GM19438 (cell line): ENCODE measurements at regions not wholly inside any gene's neighbourhood (a gene's known extent, or its start where the extent isn't known, plus 50 kb on each side); places are given as distances from the start of the nearest gene placed in this dataset.

ENCODE experiments used
- ATAC-seq: cut with Tn5 transposase; IDR thresholded peaks from one replicate; pipeline ENCODE4 v1.9.1; 2021; ENCODE audit warnings: low read depth; ENCODE audit not compliant: unreplicated experiment

DNA sequence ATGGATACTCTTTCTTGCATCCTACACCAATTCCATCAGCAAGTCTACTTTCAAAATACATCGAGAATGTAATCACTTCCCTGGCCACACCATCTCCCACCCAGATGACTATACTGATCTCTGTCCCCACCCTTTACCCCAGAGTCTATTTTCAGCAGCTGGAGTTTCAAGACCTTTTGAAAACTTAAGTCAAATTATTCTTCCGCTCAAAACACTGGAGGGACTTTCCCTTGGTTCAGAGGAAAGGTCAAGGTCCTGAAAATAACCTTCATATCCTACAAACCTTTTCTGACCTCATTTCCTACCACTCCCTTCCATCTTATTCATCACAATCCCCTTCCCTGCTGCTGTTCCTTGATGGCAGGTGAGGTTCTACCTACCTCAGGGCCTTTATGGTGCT lies 58.8 kb upstream of the LYPD6 start:
- ATAC-seq = peak; percentile 95

DNA sequence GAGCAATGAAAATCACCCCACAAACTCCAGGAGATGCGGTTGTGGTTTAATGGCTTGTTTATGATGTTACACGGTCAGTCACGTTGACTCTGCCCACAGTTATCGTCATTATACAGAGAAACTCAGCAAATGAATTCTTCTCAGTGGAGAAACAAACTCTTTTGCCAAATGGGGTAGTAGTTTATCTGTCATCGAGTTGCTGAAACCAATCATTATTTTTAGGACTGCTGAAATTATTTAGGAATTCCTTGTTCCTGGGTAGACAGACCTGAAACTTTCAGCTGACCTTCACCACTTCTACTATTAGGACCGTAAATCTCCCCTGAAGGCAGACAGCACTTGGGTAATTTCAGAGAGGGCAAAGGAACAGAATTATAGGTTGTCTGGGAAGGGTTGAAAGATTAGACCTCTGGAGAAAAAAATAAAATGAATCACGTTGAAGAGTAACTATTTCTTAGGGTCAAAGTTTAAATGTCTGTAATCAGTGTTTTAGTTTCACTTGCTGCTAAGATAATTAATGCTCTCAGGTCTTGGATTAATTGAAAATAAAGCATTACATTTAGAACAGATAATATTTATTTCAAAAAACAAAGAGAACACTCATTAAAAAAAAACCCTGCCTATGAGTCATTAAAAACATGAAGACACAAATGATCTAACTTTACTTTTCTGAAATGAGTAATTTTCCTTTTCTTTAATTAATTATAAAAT lies 52.1 kb upstream of the LYPD6 start:
- no peak for ATAC-seq

- ATAC-seq = no peak
Measured at GRCh38 chr2:149278872-149279264, 51.5 kb upstream of the LYPD6 start.
